NCI-H526 treated with DMSO at 0.1 percent for 48 hours (cell line): ENCODE measurements at regions not wholly inside any gene's neighbourhood (a gene's known extent, or its start where the extent isn't known, plus 50 kb on each side); places are given as distances from the start of the nearest gene placed in this dataset.
"Not testable (repeated sequence)": the region's sequence is repeated elsewhere in the genome, so short reads cannot be mapped to it uniquely, and the experiment has no call there.

Experiments
- DNase-seq: peaks from one replicate; lab custom pipeline; 2025; lab: John Stamatoyannopoulos, UW

GRCh38 chr3:20250314-20250713 lies 64.3 kb upstream of the SGO1 start:
- DNase-seq = no peak

- no peak for DNase-seq
These were observed 60.7 kb upstream of the SGO1 start for GRCh38 chr3:20246662-20247061.

DNA sequence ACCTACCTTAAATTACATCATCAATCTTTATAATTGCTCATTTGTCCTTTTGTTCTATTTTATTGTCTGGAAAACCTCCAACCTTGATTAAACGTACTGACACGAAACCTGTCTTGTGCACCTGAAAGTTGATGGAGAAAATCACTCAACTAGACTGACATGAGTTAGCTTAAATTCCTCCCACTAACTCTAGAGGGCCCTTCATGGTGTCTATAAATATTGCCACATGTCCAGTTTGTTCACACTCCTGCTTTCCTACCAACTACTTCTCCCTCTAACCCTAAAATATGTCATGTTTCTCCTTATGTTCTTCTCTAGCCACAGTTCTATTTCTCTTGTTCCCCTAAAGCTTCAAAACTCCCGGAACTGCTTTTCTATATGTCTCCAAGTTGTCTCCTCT lies 59.8 kb upstream of the SGO1 start:
- no peak for DNase-seq

GRCh38 chr3:20240154-20240883 lies 54.3 kb upstream of the SGO1 start:
- no peak for DNase-seq

GRCh38 chr3:20238199-20238598 lies 52.2 kb upstream of the SGO1 start:
- not testable (repeated sequence) for DNase-seq

DNA sequence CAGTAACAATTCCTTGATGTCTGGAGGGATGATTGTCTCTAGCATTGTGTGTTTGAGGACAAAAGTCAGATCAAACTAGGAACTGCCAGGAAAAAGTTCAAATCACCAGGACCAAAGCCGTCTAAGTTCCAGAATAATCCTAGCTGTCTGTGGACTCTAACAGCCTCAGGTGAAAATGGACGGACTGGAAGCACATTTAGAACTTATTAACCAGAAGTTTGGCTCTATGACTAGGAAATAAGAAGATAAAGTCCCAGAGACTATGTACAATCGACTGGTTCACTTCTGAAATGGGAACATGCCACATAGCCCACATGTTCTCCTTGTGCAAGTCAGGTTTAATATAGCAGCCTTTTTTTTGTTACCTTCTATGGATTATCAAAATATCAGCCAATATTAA lies 50.6 kb upstream of the SGO1 start:
- no peak for DNase-seq
